Hematopoietic multipotent progenitor cell treated with erythropoietin and hydrocortisone succinate and interleukin-3 and kit ligand, for 6 days (in vitro differentiated cells): ENCODE measurements at regions not wholly inside any gene's neighbourhood (a gene's known extent, or its start where the extent isn't known, plus 50 kb on each side); places are given as distances from the start of the nearest gene placed in this dataset.

ENCODE experiments used
- DNase-seq: peaks from one replicate; pipeline ENCODE4 v3.0.0-alpha.2; 2015

GRCh38 chr16:79366635-79367034, 233.9 kb downstream of the MAF start:
- DNase-seq = no peak

GRCh38 chr16:79365702-79366101, 234.8 kb downstream of the MAF start:
- DNase-seq = no peak

GRCh38 chr16:79363484-79363883, 237.1 kb downstream of the MAF start:
- DNase-seq = no peak

- no peak for DNase-seq
Observed at GRCh38 chr16:79363035-79363434, 237.5 kb downstream of the MAF start.

- DNase-seq = no peak
Observed at GRCh38 chr16:79362300-79362970, 238.1 kb downstream of the MAF start.

GRCh38 chr16:79361132-79361751, 239.3 kb downstream of the MAF start:
- no peak for DNase-seq

GRCh38 chr16:79360267-79360666, 240.3 kb downstream of the MAF start:
- DNase-seq = no peak

- DNase-seq = no peak
Observed at GRCh38 chr16:79359082-79359481, 241.5 kb downstream of the MAF start.

- no peak for DNase-seq
Observed at GRCh38 chr16:79358188-79358587, 242.3 kb downstream of the MAF start.

- no peak for DNase-seq
Observed at GRCh38 chr16:79355600-79356358, 244.8 kb downstream of the MAF start.

GRCh38 chr16:79351927-79352326, 248.6 kb downstream of the MAF start:
- DNase-seq = no peak

GRCh38 chr16:79349803-79350202, 250.7 kb downstream of the MAF start:
- DNase-seq = no peak

- no peak for DNase-seq
Observed at GRCh38 chr16:79348521-79349306, 251.8 kb downstream of the MAF start.

- no peak for DNase-seq
Observed at GRCh38 chr16:79347277-79347676, 253.3 kb downstream of the MAF start.

- no peak for DNase-seq
Observed at GRCh38 chr16:79339863-79340262, 260.7 kb downstream of the MAF start.

- DNase-seq = no peak
Observed at GRCh38 chr16:79337906-79338305, 262.6 kb downstream of the MAF start.

- DNase-seq = no peak
Observed at GRCh38 chr16:79336437-79337229, 263.9 kb downstream of the MAF start.

GRCh38 chr16:79334127-79334526, 266.4 kb downstream of the MAF start:
- DNase-seq = peak; percentile 52

- DNase-seq = no peak
Observed at GRCh38 chr16:79331066-79331465, 269.5 kb downstream of the MAF start.

GRCh38 chr16:79329967-79330366, 270.6 kb downstream of the MAF start:
- no peak for DNase-seq

- DNase-seq = no peak
Observed at GRCh38 chr16:79329166-79329521, 271.4 kb downstream of the MAF start.

GRCh38 chr16:79328402-79329165, 272.0 kb downstream of the MAF start:
- no peak for DNase-seq
